SU-DHL-6 (cell line): ENCODE measurements at regions not wholly inside any gene's neighbourhood (a gene's known extent, or its start where the extent isn't known, plus 50 kb on each side); places are given as distances from the start of the nearest gene placed in this dataset.

Experiments
- CTCF ChIP-seq: fragments of 200-600 bp; sonication (generic); IDR thresholded peaks from one replicate; pipeline ENCODE4 v1.5.1; 2017; ENCODE audit warnings: antibody characterized with exemption, mild to moderate bottlenecking, low read length, moderate library complexity; ENCODE audit not compliant: insufficient read depth, poor library complexity, severe bottlenecking
- EZH2phosphoT487 ChIP-seq: fragments of 200-600 bp; sonication (generic), shearing (Covaris generic); conservative IDR thresholded peaks from 2 replicates; pipeline ENCODE4 v1.6.1; 2018; ENCODE audit warnings: mild to moderate bottlenecking, antibody characterized with exemption, low read length, moderate library complexity, mixed read lengths

DNA sequence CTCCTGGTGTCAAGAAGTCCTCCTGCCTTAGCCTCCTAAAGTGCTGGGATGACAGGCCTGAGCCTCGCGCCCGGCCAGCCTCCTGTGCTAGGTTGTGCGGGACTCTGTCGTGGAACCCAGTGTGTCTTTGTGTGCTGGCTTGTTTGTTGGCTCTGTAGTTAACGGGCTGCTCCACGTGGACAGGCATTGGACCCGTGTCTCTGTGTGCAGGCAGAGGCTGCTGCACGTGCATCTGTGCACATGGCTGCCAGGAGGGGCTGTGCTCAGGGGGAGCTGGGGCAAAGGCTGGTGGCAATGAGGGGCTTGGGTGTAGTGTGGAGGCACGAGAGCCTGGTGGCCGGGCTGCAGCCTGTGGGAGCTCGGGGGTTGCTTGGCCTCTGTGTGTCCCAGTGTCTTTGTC is 121.3 kb upstream of the ALDH3B2 start:
- TF ChIP-seq CTCF (no peak), EZH2phosphoT487 (no peak)
